GM23338 (cell line): ENCODE measurements at regions not wholly inside any gene's neighbourhood (a gene's known extent, or its start where the extent isn't known, plus 50 kb on each side); places are given as distances from the start of the nearest gene placed in this dataset.

Experiments
- CREB1 ChIP-seq: fragments of 250-450 bp; sonication (Bioruptor Pico); IDR thresholded peaks from 2 replicates; pipeline ENCODE4 v1.5.0; 2020; ENCODE audit warnings: low read depth, mild to moderate bottlenecking, moderate library complexity
- EZH2 ChIP-seq: fragments of 200-600 bp; sonication (generic); IDR thresholded peaks from one replicate; pipeline ENCODE4 v1.8.0; 2017; ENCODE audit warnings: antibody characterized with exemption, mild to moderate bottlenecking, low read depth; ENCODE audit not compliant: unreplicated experiment
- EZH2phosphoT487 ChIP-seq: fragments of 200-600 bp; sonication (generic); IDR thresholded peaks from one replicate; pipeline ENCODE4 v1.8.1; 2018; ENCODE audit warnings: antibody characterized with exemption; ENCODE audit not compliant: unreplicated experiment
- POLR2AphosphoS5 ChIP-seq: IDR thresholded peaks from 2 replicates; pipeline ENCODE4 v1.6.1; 2016; ENCODE audit warnings: antibody characterized with exemption, low read depth
- TF ChIP-seq, protein P1 (sequence below), 2 experiments: fragments of 200-600 bp in 1 of 2; sonication (generic) in 1 of 2; conservative IDR thresholded peaks; 2 replicates each; pipeline versions ENCODE4 v1.5.1 to v1.6.1; 2016 to 2017; ENCODE audit warnings: antibody characterized with exemption in 2 of 2, low read depth in 2 of 2, mild to moderate bottlenecking in 2 of 2, moderate library complexity in 1 of 2
- TF ChIP-seq, protein P2 (sequence below): IDR thresholded peaks from one replicate; pipeline ENCODE4 v1.6.1; 2018; ENCODE audit warnings: antibody characterized with exemption; ENCODE audit not compliant: unreplicated experiment

DNA sequence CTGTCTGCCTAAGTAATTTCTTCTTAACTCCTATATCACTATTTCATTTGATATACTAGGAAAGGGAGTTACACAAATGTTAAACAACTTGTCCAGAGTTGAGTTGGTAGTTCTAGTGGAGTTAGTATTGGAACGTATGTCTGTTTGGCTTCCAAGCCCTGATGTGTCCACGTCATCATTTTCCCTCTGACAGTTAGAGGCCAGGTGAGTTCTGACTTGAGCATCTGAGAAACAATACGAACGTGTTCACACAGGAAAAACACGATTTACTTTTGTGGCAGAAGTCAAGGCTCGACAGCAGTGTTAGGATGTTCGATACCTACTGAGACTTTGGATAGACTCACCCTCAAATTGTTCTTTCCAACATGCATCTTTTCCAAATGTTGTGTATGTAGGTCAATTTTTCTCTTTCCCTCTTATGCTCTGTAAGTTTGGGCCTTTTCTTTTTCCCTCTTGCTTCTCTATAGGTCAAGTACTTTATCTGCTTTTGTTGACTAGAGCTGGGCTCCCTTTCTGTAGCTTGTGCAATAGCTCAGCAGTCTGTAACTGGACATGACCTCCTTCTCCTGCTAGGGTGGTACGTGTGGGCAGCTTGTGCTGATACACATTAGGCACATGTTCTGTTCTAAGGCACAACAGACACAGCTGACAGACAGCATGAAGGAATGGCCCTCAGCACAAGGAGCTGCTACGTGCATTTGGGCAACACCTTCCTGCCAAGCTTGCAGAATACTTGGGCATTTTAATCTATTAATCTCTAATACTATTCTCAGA lies 222.9 kb downstream of the PTEN start:
- TF ChIP-seq, protein P1, sequence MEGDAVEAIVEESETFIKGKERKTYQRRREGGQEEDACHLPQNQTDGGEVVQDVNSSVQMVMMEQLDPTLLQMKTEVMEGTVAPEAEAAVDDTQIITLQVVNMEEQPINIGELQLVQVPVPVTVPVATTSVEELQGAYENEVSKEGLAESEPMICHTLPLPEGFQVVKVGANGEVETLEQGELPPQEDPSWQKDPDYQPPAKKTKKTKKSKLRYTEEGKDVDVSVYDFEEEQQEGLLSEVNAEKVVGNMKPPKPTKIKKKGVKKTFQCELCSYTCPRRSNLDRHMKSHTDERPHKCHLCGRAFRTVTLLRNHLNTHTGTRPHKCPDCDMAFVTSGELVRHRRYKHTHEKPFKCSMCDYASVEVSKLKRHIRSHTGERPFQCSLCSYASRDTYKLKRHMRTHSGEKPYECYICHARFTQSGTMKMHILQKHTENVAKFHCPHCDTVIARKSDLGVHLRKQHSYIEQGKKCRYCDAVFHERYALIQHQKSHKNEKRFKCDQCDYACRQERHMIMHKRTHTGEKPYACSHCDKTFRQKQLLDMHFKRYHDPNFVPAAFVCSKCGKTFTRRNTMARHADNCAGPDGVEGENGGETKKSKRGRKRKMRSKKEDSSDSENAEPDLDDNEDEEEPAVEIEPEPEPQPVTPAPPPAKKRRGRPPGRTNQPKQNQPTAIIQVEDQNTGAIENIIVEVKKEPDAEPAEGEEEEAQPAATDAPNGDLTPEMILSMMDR (conservative IDR thresholded peaks at IDR 0.05; ENCODE audit: low read depth in 2 of 2) = no peak
- TF ChIP-seq EZH2phosphoT487 (no peak), POLR2AphosphoS5 (no peak), EZH2 (no peak), CREB1 (CRISPR knock-in tag) (no peak)
- TF ChIP-seq, protein P2, sequence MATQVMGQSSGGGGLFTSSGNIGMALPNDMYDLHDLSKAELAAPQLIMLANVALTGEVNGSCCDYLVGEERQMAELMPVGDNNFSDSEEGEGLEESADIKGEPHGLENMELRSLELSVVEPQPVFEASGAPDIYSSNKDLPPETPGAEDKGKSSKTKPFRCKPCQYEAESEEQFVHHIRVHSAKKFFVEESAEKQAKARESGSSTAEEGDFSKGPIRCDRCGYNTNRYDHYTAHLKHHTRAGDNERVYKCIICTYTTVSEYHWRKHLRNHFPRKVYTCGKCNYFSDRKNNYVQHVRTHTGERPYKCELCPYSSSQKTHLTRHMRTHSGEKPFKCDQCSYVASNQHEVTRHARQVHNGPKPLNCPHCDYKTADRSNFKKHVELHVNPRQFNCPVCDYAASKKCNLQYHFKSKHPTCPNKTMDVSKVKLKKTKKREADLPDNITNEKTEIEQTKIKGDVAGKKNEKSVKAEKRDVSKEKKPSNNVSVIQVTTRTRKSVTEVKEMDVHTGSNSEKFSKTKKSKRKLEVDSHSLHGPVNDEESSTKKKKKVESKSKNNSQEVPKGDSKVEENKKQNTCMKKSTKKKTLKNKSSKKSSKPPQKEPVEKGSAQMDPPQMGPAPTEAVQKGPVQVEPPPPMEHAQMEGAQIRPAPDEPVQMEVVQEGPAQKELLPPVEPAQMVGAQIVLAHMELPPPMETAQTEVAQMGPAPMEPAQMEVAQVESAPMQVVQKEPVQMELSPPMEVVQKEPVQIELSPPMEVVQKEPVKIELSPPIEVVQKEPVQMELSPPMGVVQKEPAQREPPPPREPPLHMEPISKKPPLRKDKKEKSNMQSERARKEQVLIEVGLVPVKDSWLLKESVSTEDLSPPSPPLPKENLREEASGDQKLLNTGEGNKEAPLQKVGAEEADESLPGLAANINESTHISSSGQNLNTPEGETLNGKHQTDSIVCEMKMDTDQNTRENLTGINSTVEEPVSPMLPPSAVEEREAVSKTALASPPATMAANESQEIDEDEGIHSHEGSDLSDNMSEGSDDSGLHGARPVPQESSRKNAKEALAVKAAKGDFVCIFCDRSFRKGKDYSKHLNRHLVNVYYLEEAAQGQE = no peak
